GM12878 (cell line): ENCODE measurements at regions not wholly inside any gene's neighbourhood (a gene's known extent, or its start where the extent isn't known, plus 50 kb on each side); places are given as distances from the start of the nearest gene placed in this dataset.

Experiments
- ATAC-seq: fragments of 200-7000 bp; cut with Tn5 transposase; 3 replicates; pipeline ENCODE4 v1.9.1; 2020; ENCODE audit warnings: mild to moderate bottlenecking, moderate library complexity
- BruUV-seq: library from RNA; stranded (reverse); fragments of 400-500 nt; replicated peaks from 2 replicates; lab custom pipeline; 2021; lab: Mats Ljungman, UMichigan
- CTCF ChIA-PET: fragments of 300-600 bp; sonication (Branson Sonifier 250); formaldehyde crosslinking; extraction: SDS; loops from one replicate; lab custom pipeline; 2021; ENCODE audit warnings: inconsistent platforms; lab: Yijun Ruan, JAX
- POLR2A ChIA-PET: fragments of 350-600 bp; formaldehyde crosslinking; extraction: SDS; loops from one replicate; lab custom pipeline; 2021; ENCODE audit warnings: inconsistent platforms; lab: Charles Lee
- RAD21 ChIA-PET: fragments of 300-600 bp; sonication (Branson Sonifier 250); formaldehyde crosslinking; loops from one replicate; lab custom pipeline; 2023; ENCODE audit warnings: antibody characterized with exemption; ENCODE audit not compliant: unreplicated experiment; lab: Charles Lee
- SMC1A ChIA-PET: fragments of 300-600 bp; sonication (Branson Sonifier 250); formaldehyde crosslinking; loops from one replicate; lab custom pipeline; 2023; ENCODE audit not compliant: unreplicated experiment, uncharacterized antibody; lab: Charles Lee
- DNase-seq: peaks from one replicate; pipeline ENCODE4 v3.0.0-alpha.2; 2011; ENCODE audit warnings: low read depth, low spot score
- FAIRE-seq: peaks from 3 replicates; lab custom pipeline; 2011; peaks lifted over from hg19 to GRCh38; lab: Jason Lieb, UNC
- H2AFZ ChIP-seq: 2 replicates; pipeline ENCODE4 v1.6.0; 2011; ENCODE audit warnings: low read depth, low read length, control low read depth; ENCODE audit not compliant: control insufficient read depth
- H3K27ac ChIP-seq: 2 replicates; pipeline ENCODE4 v1.5.1; 2011; ENCODE audit warnings: control low read depth; ENCODE audit not compliant: control insufficient read depth, insufficient read depth
- H3K27me3 ChIP-seq, 2 experiments: replicated peaks in 1 of 2; 2 replicates each; pipeline versions ENCODE4 v1.6.0 to v1.6.1; 2011; ENCODE audit warnings: low read length in 1 of 2; ENCODE audit not compliant: control insufficient read depth in 2 of 2, insufficient read depth in 2 of 2
- H3K36me3 ChIP-seq, 2 experiments: 2 replicates each; pipeline ENCODE4 v1.5.1; 2011; ENCODE audit warnings: low read length in 1 of 2; ENCODE audit not compliant: control insufficient read depth in 2 of 2, insufficient read depth in 2 of 2
- H3K4me1 ChIP-seq: 2 replicates; pipeline ENCODE4 v1.6.1; 2011; ENCODE audit warnings: mild to moderate bottlenecking, low read length, moderate library complexity, mixed read lengths; ENCODE audit not compliant: control insufficient read depth, insufficient read depth
- H3K4me2 ChIP-seq: 2 replicates; pipeline ENCODE4 v1.6.0; 2011; ENCODE audit warnings: control low read depth; ENCODE audit not compliant: control insufficient read depth, insufficient read depth
- H3K4me3 ChIP-seq: fragments of 200-600 bp; sonication (generic); 2 replicates; pipeline ENCODE4 v1.5.1; 2016
- H3K79me2 ChIP-seq: 2 replicates; pipeline ENCODE4 v1.6.0; 2011; ENCODE audit warnings: low read length; ENCODE audit not compliant: control insufficient read depth, insufficient read depth
- H3K9ac ChIP-seq: 2 replicates; pipeline ENCODE4 v1.8.0; 2011; ENCODE audit warnings: low read length, control low read depth, mixed read lengths; ENCODE audit not compliant: control insufficient read depth, insufficient read depth
- H3K9me3 ChIP-seq: replicated peaks from 3 replicates; pipeline ENCODE4 v1.5.1; 2011; ENCODE audit warnings: mild to moderate bottlenecking, low read length; ENCODE audit not compliant: control insufficient read depth, insufficient read depth
- H4K20me1 ChIP-seq: 2 replicates; pipeline ENCODE4 v1.6.0; 2011; ENCODE audit not compliant: control insufficient read depth, insufficient read depth
- BCL11A ChIP-seq: IDR thresholded peaks from 2 replicates; pipeline ENCODE4 v1.6.1; 2011; ENCODE audit warnings: low read depth, low read length
- GATAD2B ChIP-seq: fragments of 450-650 bp; conservative IDR thresholded peaks from 2 replicates; pipeline ENCODE4 v1.6.1; 2017; ENCODE audit warnings: low read depth, mild to moderate bottlenecking, moderate library complexity
- IKZF2 ChIP-seq, 2 experiments: fragments of 450-650 bp; IDR thresholded peaks; 2 replicates each; pipeline ENCODE4 v1.6.1; 2017; ENCODE audit warnings: mild to moderate bottlenecking in 2 of 2, moderate library complexity in 2 of 2
- JUND ChIP-seq: IDR thresholded peaks from 2 replicates; pipeline ENCODE4 v1.6.1; 2012; ENCODE audit warnings: low read depth, mild to moderate bottlenecking, low read length, improper control_type of control experiment, moderate library complexity
- NR2F1 ChIP-seq: fragments of 450-650 bp; conservative IDR thresholded peaks from 2 replicates; pipeline ENCODE4 v1.6.1; 2017; ENCODE audit warnings: mild to moderate bottlenecking
- POU2F2 ChIP-seq: IDR thresholded peaks from 3 replicates; pipeline ENCODE4 v1.6.1; 2011; ENCODE audit warnings: low read depth, mild to moderate bottlenecking, low read length, borderline replicate concordance
- RB1 ChIP-seq: fragments of 450-650 bp; formaldehyde crosslinking; IDR thresholded peaks from 2 replicates; pipeline ENCODE4 v1.6.1; 2017; ENCODE audit warnings: mild to moderate bottlenecking, borderline replicate concordance
- SIN3A ChIP-seq: IDR thresholded peaks from 2 replicates; pipeline ENCODE4 v1.6.1; 2012; ENCODE audit warnings: low read depth, low read length, improper control_type of control experiment
- TARDBP ChIP-seq: IDR thresholded peaks from 2 replicates; pipeline ENCODE4 v1.6.1; 2016; ENCODE audit warnings: borderline replicate concordance
- WGBS: methylation state at CpG from one replicate; pipeline ENCODE4 v1.1.6; 2016; ENCODE audit warnings: low lambda C conversion rate; ENCODE audit not compliant: insufficient replicate concordance, insufficient coverage; ENCODE audit errors: missing lambda C conversion rate; 5-methylcytosine and 5-hydroxymethylcytosine counted together
- in situ Hi-C: fragments of 300-500 bp; cut with MboI; formaldehyde crosslinking; loops from 9 replicates; pipeline ENCODE4 v1.14.3; 2018; ENCODE audit warnings: mixed read lengths
- intact Hi-C: fragments of 100-400 bp; cut with micrococcal nuclease; formaldehyde crosslinking; loops from one replicate; pipeline ENCODE4 v1.14.2; 2022; ENCODE audit not compliant: unreplicated experiment
- TF ChIP-seq, protein P1 (sequence below): fragments of 450-650 bp; IDR thresholded peaks from 2 replicates; pipeline ENCODE4 v1.6.1; 2017; ENCODE audit warnings: mild to moderate bottlenecking, moderate library complexity
- TF ChIP-seq, protein P2 (sequence below): fragments of 450-650 bp; IDR thresholded peaks from 2 replicates; pipeline ENCODE4 v1.6.1; 2017; ENCODE audit warnings: borderline replicate concordance
- TF ChIP-seq, protein P3 (sequence below): fragments of 450-650 bp; formaldehyde crosslinking; IDR thresholded peaks from 2 replicates; pipeline ENCODE4 v1.4.0; 2020; ENCODE audit warnings: mild to moderate bottlenecking, moderate library complexity

DNA sequence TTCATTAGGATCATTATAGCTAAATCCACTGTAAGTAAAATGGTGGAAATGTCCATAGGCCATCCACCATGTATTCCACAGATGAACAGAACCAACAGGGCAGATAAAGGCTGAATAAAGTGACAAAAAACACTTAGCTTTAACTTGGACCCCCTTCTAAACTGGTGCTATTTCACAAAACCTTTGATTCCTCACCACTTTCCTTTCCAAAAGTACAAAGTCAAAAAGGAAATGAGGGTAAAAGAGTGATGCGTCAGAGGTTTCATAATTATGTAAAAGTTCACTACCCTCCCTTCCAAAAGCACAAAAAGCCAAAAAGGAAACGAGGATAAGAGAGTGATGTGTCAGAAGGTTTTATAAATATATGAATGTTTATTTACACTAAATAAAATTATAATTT lies 172.2 kb downstream of the TBX15 start (continued):
- TF ChIP-seq, protein P1, sequence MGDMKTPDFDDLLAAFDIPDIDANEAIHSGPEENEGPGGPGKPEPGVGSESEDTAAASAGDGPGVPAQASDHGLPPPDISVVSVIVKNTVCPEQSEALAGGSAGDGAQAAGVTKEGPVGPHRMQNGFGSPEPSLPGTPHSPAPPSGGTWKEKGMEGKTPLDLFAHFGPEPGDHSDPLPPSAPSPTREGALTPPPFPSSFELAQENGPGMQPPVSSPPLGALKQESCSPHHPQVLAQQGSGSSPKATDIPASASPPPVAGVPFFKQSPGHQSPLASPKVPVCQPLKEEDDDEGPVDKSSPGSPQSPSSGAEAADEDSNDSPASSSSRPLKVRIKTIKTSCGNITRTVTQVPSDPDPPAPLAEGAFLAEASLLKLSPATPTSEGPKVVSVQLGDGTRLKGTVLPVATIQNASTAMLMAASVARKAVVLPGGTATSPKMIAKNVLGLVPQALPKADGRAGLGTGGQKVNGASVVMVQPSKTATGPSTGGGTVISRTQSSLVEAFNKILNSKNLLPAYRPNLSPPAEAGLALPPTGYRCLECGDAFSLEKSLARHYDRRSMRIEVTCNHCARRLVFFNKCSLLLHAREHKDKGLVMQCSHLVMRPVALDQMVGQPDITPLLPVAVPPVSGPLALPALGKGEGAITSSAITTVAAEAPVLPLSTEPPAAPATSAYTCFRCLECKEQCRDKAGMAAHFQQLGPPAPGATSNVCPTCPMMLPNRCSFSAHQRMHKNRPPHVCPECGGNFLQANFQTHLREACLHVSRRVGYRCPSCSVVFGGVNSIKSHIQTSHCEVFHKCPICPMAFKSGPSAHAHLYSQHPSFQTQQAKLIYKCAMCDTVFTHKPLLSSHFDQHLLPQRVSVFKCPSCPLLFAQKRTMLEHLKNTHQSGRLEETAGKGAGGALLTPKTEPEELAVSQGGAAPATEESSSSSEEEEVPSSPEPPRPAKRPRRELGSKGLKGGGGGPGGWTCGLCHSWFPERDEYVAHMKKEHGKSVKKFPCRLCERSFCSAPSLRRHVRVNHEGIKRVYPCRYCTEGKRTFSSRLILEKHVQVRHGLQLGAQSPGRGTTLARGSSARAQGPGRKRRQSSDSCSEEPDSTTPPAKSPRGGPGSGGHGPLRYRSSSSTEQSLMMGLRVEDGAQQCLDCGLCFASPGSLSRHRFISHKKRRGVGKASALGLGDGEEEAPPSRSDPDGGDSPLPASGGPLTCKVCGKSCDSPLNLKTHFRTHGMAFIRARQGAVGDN = no peak
- TF ChIP-seq JUND = no peak

DNA sequence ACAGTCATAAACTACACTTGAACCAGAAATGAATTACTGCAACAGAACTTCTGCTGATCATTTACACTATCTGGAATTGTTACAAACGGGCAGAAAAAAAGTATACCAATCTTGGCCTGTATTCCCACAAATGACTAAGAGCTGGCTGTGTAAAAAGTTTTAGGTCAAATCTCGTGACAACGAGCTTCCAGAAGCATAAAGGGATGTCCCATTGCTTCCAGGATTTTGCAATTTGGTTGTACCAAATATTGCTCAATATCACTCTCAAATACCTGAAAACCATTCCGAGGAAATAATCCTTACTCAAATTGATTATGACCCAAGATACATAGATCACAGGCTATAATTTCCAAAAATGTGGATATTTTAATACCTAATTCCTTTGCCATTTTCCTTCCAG lies 175.6 kb downstream of the TBX15 start:
- no peaks in the 10 kb centered on the region for H3K27me3 ChIP-seq
- no peak overlapping the region for H3K4me3 ChIP-seq
- no peak for DNase-seq
- no peaks in the 10 kb centered on the region for H3K79me2 ChIP-seq
- H4K20me1 ChIP-seq = no peaks in the 10 kb centered on the region
- SMC1A ChIA-PET = interaction anchor here (0.6 kb wide), 1 partner anchor 143 kb away, joined by 3 read pairs; no protein-coding TSS in a partner anchor
- H3K9me3 ChIP-seq = no peaks in the 10 kb centered on the region
- ATAC-seq = no peak
- no peak overlapping the region for H2AFZ ChIP-seq
- H3K4me2 ChIP-seq = no peak overlapping the region
- RAD21 ChIA-PET = no interaction called here
- H3K4me1 ChIP-seq = no peaks in the 10 kb centered on the region
- FAIRE-seq = no peak
- CTCF ChIA-PET = interaction anchor here (1.0 kb wide), 1 partner anchor 15 kb away, joined by 3 read pairs; no protein-coding TSS in a partner anchor
- no peaks in the 10 kb centered on the region for H3K36me3 ChIP-seq
- POLR2A ChIA-PET = no interaction called here
- intact Hi-C loops = no loop called here
- no TSS peak for BruUV-seq
- H3K9ac ChIP-seq = no peak overlapping the region
- in situ Hi-C loops = no loop called here
- 2% methylated on average over 4 of the region's 4 CpGs for WGBS
- no peak for TF ChIP-seq SIN3A
- TF ChIP-seq, protein P2, sequence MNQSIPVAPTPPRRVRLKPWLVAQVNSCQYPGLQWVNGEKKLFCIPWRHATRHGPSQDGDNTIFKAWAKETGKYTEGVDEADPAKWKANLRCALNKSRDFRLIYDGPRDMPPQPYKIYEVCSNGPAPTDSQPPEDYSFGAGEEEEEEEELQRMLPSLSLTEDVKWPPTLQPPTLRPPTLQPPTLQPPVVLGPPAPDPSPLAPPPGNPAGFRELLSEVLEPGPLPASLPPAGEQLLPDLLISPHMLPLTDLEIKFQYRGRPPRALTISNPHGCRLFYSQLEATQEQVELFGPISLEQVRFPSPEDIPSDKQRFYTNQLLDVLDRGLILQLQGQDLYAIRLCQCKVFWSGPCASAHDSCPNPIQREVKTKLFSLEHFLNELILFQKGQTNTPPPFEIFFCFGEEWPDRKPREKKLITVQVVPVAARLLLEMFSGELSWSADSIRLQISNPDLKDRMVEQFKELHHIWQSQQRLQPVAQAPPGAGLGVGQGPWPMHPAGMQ = no peak
- TF ChIP-seq, protein P3, sequence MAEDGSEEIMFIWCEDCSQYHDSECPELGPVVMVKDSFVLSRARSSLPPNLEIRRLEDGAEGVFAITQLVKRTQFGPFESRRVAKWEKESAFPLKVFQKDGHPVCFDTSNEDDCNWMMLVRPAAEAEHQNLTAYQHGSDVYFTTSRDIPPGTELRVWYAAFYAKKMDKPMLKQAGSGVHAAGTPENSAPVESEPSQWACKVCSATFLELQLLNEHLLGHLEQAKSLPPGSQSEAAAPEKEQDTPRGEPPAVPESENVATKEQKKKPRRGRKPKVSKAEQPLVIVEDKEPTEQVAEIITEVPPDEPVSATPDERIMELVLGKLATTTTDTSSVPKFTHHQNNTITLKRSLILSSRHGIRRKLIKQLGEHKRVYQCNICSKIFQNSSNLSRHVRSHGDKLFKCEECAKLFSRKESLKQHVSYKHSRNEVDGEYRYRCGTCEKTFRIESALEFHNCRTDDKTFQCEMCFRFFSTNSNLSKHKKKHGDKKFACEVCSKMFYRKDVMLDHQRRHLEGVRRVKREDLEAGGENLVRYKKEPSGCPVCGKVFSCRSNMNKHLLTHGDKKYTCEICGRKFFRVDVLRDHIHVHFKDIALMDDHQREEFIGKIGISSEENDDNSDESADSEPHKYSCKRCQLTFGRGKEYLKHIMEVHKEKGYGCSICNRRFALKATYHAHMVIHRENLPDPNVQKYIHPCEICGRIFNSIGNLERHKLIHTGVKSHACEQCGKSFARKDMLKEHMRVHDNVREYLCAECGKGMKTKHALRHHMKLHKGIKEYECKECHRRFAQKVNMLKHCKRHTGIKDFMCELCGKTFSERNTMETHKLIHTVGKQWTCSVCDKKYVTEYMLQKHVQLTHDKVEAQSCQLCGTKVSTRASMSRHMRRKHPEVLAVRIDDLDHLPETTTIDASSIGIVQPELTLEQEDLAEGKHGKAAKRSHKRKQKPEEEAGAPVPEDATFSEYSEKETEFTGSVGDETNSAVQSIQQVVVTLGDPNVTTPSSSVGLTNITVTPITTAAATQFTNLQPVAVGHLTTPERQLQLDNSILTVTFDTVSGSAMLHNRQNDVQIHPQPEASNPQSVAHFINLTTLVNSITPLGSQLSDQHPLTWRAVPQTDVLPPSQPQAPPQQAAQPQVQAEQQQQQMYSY (CRISPR knock-in tag) = no peak
- no peak for TF ChIP-seq IKZF2 (IDR thresholded peaks at IDR 0.05)
- no peak for TF ChIP-seq GATAD2B
- TF ChIP-seq NR2F1 = no peak
- TF ChIP-seq POU2F2 = no peak
- TF ChIP-seq BCL11A = no peak
- TF ChIP-seq RB1 = no peak
- TF ChIP-seq TARDBP = no peak
- no peak overlapping the region for H3K27ac ChIP-seq
